Dedifferentiated amniotic fluid mesenchymal stem cell (primary cell): ENCODE measurements at regions not wholly inside any gene's neighbourhood (a gene's known extent, or its start where the extent isn't known, plus 50 kb on each side); places are given as distances from the start of the nearest gene placed in this dataset.
"Not testable (repeated sequence)": the region's sequence is repeated elsewhere in the genome, so short reads cannot be mapped to it uniquely, and the experiment has no call there.

Experiments
- DNase-seq: peaks from one replicate; pipeline ENCODE4 v3.0.0-alpha.2; 2016; ENCODE audit errors: extremely low spot score

- no peak for DNase-seq
Observed at GRCh38 chr13:65825039-65825438, 1405.1 kb downstream of the PCDH9 start.

- DNase-seq: no peak
Observed at GRCh38 chr13:65808061-65808460, 1422.1 kb downstream of the PCDH9 start.

- no peak for DNase-seq
Observed at GRCh38 chr13:65803530-65804392, 1426.4 kb downstream of the PCDH9 start.

- DNase-seq: peak; percentile 60
Observed at GRCh38 chr13:65789815-65790214, 1440.3 kb downstream of the PCDH9 start.

- no peak for DNase-seq
Observed at GRCh38 chr13:65787082-65787481, 1443.1 kb downstream of the PCDH9 start.

GRCh38 chr13:65784088-65784816 lies 1445.9 kb downstream of the PCDH9 start:
- no peak for DNase-seq

GRCh38 chr13:65783383-65783782 lies 1446.8 kb downstream of the PCDH9 start:
- no peak for DNase-seq

- DNase-seq: not testable (repeated sequence)
Observed at GRCh38 chr13:65771704-65772313, 1458.3 kb downstream of the PCDH9 start.

GRCh38 chr13:65768545-65768944 lies 1461.6 kb downstream of the PCDH9 start:
- DNase-seq: no peak

GRCh38 chr13:65763811-65764210 lies 1466.3 kb downstream of the PCDH9 start:
- DNase-seq: no peak

- no peak for DNase-seq
Observed at GRCh38 chr13:65762012-65762411, 1468.1 kb downstream of the PCDH9 start.

GRCh38 chr13:65756071-65756671 lies 1474.0 kb downstream of the PCDH9 start:
- no peak for DNase-seq

- DNase-seq: no peak
Observed at GRCh38 chr13:65748227-65748626, 1481.9 kb downstream of the PCDH9 start.

- no peak for DNase-seq
Observed at GRCh38 chr13:65746406-65746921, 1483.7 kb downstream of the PCDH9 start.

GRCh38 chr13:65744836-65745235 lies 1485.3 kb downstream of the PCDH9 start:
- DNase-seq: peak; percentile 64

GRCh38 chr13:65733110-65733509 lies 1497.0 kb downstream of the PCDH9 start:
- no peak for DNase-seq

GRCh38 chr13:65727070-65727469 lies 1503.1 kb downstream of the PCDH9 start:
- no peak for DNase-seq

- peak; percentile 16 for DNase-seq
Observed at GRCh38 chr13:65725006-65725405, 1505.1 kb downstream of the PCDH9 start.

GRCh38 chr13:65724226-65724625 lies 1505.9 kb downstream of the PCDH9 start:
- DNase-seq: no peak

- DNase-seq: no peak
Observed at GRCh38 chr13:65722506-65722905, 1507.6 kb downstream of the PCDH9 start.

GRCh38 chr13:65719831-65720230 lies 1510.3 kb downstream of the PCDH9 start:
- DNase-seq: no peak

GRCh38 chr13:65710514-65710913 lies 1519.6 kb downstream of the PCDH9 start:
- no peak for DNase-seq
